Calu3 (cell line): ENCODE measurements at regions not wholly inside any gene's neighbourhood (a gene's known extent, or its start where the extent isn't known, plus 50 kb on each side); places are given as distances from the start of the nearest gene placed in this dataset.

Experiments used
- BruUV-seq: library from RNA; stranded (reverse); fragments of 400-500 nt; replicated peaks from 2 replicates; lab custom pipeline; 2021; lab: Mats Ljungman, UMichigan
- CTCF ChIA-PET: fragments of 300-600 bp; sonication (Branson Sonifier 250); formaldehyde crosslinking; loops from one replicate; lab custom pipeline; 2022; ENCODE audit warnings: antibody characterized with exemption; lab: Charles Lee
- DNase-seq: peaks from one replicate; pipeline ENCODE4 v3.0.0; 2022
- H3K27ac Mint-ChIP-seq: one replicate; pipeline ENCODE4 v1.8.0; 2022; ENCODE audit warnings: mixed read lengths; ENCODE audit not compliant: unreplicated experiment
- H3K27me3 Mint-ChIP-seq: one replicate; pipeline ENCODE4 v1.8.0; 2022; ENCODE audit warnings: mixed read lengths; ENCODE audit not compliant: unreplicated experiment
- H3K36me3 Mint-ChIP-seq: one replicate; pipeline ENCODE4 v1.8.0; 2022; ENCODE audit warnings: mild to moderate bottlenecking, moderate library complexity, mixed read lengths; ENCODE audit not compliant: insufficient read depth, unreplicated experiment
- H3K4me1 Mint-ChIP-seq: one replicate; pipeline ENCODE4 v1.8.0; 2022; ENCODE audit warnings: mild to moderate bottlenecking, low read depth, mixed read lengths; ENCODE audit not compliant: unreplicated experiment
- H3K4me3 Mint-ChIP-seq: one replicate; pipeline ENCODE4 v1.8.0; 2022; ENCODE audit warnings: mild to moderate bottlenecking, low read depth, moderate library complexity, mixed read lengths; ENCODE audit not compliant: unreplicated experiment
- H3K9me3 Mint-ChIP-seq: one replicate; pipeline ENCODE4 v1.8.0; 2022; ENCODE audit warnings: low read depth, mixed read lengths; ENCODE audit not compliant: unreplicated experiment
- intact Hi-C: fragments of 100-400 bp; cut with micrococcal nuclease; formaldehyde crosslinking; loops from one replicate; pipeline ENCODE4 v1.10.0; 2022; ENCODE audit not compliant: unreplicated experiment
- TF ChIP-seq, protein P1 (sequence below): fragments of 200-600 bp; IDR thresholded peaks from one replicate; pipeline ENCODE4 v1.8.0; 2022; ENCODE audit warnings: antibody characterized with exemption; ENCODE audit not compliant: unreplicated experiment

DNA sequence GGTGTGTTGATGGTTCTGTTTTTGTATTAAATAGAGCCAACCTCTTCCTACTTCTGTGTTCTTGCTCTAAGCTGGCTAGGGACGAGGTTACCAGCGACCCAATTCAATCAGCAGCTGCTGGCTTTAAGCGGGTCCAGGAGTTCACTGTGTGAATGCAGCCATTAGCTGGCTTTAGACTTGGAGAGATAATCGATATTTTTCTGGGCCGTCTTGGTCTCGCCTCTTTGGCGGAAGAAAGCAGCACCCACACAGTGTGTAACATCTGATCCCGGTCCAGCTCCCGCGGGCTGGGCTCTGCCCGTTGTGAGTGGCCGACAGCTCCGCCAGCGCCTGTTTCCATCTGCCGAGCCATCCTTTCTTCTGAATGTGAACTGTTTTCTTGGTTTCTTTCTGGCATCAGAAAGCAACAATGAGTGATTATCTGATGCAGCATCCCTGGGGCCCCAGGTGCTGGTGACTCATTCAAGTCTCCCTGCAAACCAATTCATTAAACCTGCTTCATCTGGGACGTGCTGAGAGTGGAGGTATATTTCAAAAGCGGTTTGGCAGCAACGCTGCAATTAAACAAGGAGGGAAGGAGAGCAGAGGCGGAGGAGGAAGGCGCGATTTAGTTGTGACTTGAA lies 90.8 kb upstream of the IRX4 start:
- no peaks in the 10 kb centered on the region for H3K36me3 Mint-ChIP-seq
- TF ChIP-seq, protein P1, sequence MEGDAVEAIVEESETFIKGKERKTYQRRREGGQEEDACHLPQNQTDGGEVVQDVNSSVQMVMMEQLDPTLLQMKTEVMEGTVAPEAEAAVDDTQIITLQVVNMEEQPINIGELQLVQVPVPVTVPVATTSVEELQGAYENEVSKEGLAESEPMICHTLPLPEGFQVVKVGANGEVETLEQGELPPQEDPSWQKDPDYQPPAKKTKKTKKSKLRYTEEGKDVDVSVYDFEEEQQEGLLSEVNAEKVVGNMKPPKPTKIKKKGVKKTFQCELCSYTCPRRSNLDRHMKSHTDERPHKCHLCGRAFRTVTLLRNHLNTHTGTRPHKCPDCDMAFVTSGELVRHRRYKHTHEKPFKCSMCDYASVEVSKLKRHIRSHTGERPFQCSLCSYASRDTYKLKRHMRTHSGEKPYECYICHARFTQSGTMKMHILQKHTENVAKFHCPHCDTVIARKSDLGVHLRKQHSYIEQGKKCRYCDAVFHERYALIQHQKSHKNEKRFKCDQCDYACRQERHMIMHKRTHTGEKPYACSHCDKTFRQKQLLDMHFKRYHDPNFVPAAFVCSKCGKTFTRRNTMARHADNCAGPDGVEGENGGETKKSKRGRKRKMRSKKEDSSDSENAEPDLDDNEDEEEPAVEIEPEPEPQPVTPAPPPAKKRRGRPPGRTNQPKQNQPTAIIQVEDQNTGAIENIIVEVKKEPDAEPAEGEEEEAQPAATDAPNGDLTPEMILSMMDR = no peak
- intact Hi-C loops = no loop called here
- no peak overlapping the region for H3K27ac Mint-ChIP-seq
- CTCF ChIA-PET = no interaction called here
- H3K27me3 Mint-ChIP-seq = peaks cover 44% of the 10 kb centered on the region
- no peaks in the 10 kb centered on the region for H3K9me3 Mint-ChIP-seq
- no peak for DNase-seq
- H3K4me3 Mint-ChIP-seq = no peak overlapping the region
- no peaks in the 10 kb centered on the region for H3K4me1 Mint-ChIP-seq
- BruUV-seq = no TSS peak

DNA sequence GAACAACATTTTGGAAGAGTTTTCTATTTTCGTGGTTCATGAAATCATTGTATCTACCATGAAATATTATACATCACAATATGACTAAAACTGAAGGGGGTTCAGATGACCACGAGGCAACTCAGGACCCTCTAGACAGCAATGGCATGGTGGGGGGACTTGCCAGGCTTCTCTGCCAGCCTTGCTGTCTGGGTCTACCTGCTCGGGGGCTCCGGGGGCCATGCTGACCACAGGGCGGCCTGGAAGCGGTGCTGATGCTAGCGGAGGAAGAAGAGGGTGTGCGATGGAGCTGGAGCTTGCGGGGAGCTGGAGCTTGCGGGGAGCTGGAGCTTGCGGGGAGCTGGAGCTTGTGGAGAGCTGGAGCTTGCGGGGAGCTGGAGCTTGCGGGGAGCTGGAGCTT lies 89.2 kb upstream of the IRX4 start:
- Mint-ChIP-seq H3K4me3 (no peak overlapping the region), H3K9me3 (no peaks in the 10 kb centered on the region), H3K36me3 (no peaks in the 10 kb centered on the region), H3K4me1 (no peaks in the 10 kb centered on the region), H3K27ac (no peak overlapping the region), H3K27me3 (peaks cover 39% of the 10 kb centered on the region)
- BruUV-seq = no TSS peak
- DNase-seq = no peak
- TF ChIP-seq, protein P1 = no peak
- CTCF ChIA-PET = no interaction called here
- intact Hi-C loops = no loop called here

DNA sequence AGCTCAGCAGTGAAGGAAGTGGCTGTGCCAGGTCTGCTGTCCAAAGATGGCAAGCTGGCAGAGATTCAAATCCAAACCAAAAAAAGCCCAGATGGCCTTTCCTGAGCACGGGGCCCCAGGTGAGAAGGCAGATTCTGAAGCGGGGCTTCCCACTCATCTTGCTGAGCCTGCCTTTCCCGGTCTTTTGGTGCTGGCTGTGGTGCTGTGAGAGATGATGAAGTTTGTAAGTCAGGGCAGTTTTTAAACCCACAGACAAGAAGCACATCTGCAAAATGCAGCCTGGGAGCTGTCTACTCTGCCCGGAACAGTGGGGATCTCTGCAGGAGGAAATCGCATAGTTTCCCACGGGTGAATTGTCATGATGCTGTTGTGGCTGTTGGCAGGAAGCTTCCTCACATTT lies 85.0 kb upstream of the IRX4 start:
- H3K36me3 Mint-ChIP-seq = no peaks in the 10 kb centered on the region
- no peak overlapping the region for H3K27ac Mint-ChIP-seq
- CTCF ChIA-PET = no interaction called here
- no peaks in the 10 kb centered on the region for H3K4me1 Mint-ChIP-seq
- no peaks in the 10 kb centered on the region for H3K9me3 Mint-ChIP-seq
- H3K27me3 Mint-ChIP-seq = peaks cover 18% of the 10 kb centered on the region
- DNase-seq = no peak
- intact Hi-C loops = no loop called here
- no peak overlapping the region for H3K4me3 Mint-ChIP-seq
- TF ChIP-seq, protein P1 = no peak
- BruUV-seq = no TSS peak

DNA sequence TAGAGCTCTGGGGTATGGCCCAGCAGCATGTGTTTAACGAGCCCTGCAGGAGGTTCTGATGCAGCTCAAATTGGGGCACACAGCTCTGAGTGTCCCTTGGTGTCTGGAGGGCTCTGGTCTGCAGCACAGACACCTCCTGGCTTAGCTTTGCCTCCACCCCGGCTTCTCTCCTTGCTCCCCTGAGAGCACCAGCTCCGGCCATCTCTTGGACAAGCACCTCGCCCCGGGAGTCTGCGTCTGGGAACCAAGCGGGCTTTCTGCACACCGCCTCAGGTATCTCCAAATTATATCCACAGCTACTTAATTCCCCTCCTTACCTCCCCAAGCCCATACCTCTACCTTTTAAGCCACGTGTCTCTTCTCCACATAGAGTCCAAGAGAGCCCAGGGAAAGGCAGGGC lies 83.7 kb upstream of the IRX4 start:
- no peak for DNase-seq
- intact Hi-C loops = no loop called here
- Mint-ChIP-seq H3K27me3 (peaks cover 15% of the 10 kb centered on the region), H3K9me3 (peaks cover 3% of the 10 kb centered on the region), H3K36me3 (no peaks in the 10 kb centered on the region), H3K4me3 (no peak overlapping the region), H3K4me1 (no peaks in the 10 kb centered on the region), H3K27ac (no peak overlapping the region)
- CTCF ChIA-PET = no interaction called here
- TF ChIP-seq, protein P1 = no peak
- BruUV-seq = no TSS peak
